WTC11 (cell line): ENCODE measurements at regions not wholly inside any gene's neighbourhood (a gene's known extent, or its start where the extent isn't known, plus 50 kb on each side); places are given as distances from the start of the nearest gene placed in this dataset.

Experiments
- ATAC-seq: fragments of 200-7000 bp; cut with Tn5 transposase; 2 replicates; pipeline ENCODE4 v1.10.0; 2021; ENCODE audit warnings: mild to moderate bottlenecking, moderate library complexity
- CTCF ChIA-PET: fragments of 300-600 bp; sonication (Branson Sonifier 250); formaldehyde crosslinking; loops from one replicate; lab custom pipeline; 2021; ENCODE audit warnings: antibody characterized with exemption; lab: Charles Lee
- POLR2A ChIA-PET: fragments of 350-600 bp; sonication (Branson Sonifier 250); formaldehyde crosslinking; loops from one replicate; lab custom pipeline; 2021; ENCODE audit warnings: antibody characterized with exemption; lab: Charles Lee
- DNase-seq: peaks from one replicate; pipeline ENCODE4 v3.0.0; 2021; ENCODE audit warnings: low spot score
- H3K27ac Mint-ChIP-seq: 2 replicates; pipeline ENCODE4 v1.8.0; 2021; ENCODE audit warnings: mixed read lengths
- H3K27me3 Mint-ChIP-seq: 2 replicates; pipeline ENCODE4 v1.8.0; 2021; ENCODE audit warnings: low read depth, mild to moderate bottlenecking, moderate library complexity, mixed read lengths
- H3K36me3 Mint-ChIP-seq: 2 replicates; pipeline ENCODE4 v1.8.0; 2021; ENCODE audit warnings: mixed read lengths
- H3K4me1 Mint-ChIP-seq: 2 replicates; pipeline ENCODE4 v1.8.0; 2022; ENCODE audit warnings: mixed read lengths
- H3K4me3 Mint-ChIP-seq: 2 replicates; pipeline ENCODE4 v1.8.0; 2021; ENCODE audit warnings: mild to moderate bottlenecking, moderate library complexity, mixed read lengths
- H3K9me3 Mint-ChIP-seq: 2 replicates; pipeline ENCODE4 v1.8.0; 2021; ENCODE audit warnings: mixed read lengths
- CBFB ChIP-seq: sonication (generic); formaldehyde crosslinking; IDR thresholded peaks from 2 replicates; pipeline ENCODE4 v1.8.1; 2022; ENCODE audit warnings: mild to moderate bottlenecking, low read depth, missing genetic modification reagents
- CREB1 ChIP-seq: sonication (generic); formaldehyde crosslinking; IDR thresholded peaks from 2 replicates; pipeline ENCODE4 v1.8.0; 2023; ENCODE audit warnings: mild to moderate bottlenecking, missing genetic modification reagents
- CREM ChIP-seq: sonication (generic); formaldehyde crosslinking; IDR thresholded peaks from 2 replicates; pipeline ENCODE4 v1.8.1; 2022; ENCODE audit warnings: mild to moderate bottlenecking, missing genetic modification reagents, moderate library complexity
- ETV6 ChIP-seq: sonication (generic); formaldehyde crosslinking; IDR thresholded peaks from 2 replicates; pipeline ENCODE4 v1.8.1; 2022; ENCODE audit warnings: mild to moderate bottlenecking, missing genetic modification reagents
- GTF2I ChIP-seq: fragments of 250-450 bp; sonication (Bioruptor Pico); conservative IDR thresholded peaks from 2 replicates; pipeline ENCODE4 v1.4.0; 2021; ENCODE audit warnings: mild to moderate bottlenecking
- IRF2 ChIP-seq: sonication (generic); formaldehyde crosslinking; IDR thresholded peaks from 2 replicates; pipeline ENCODE4 v1.8.0; 2022; ENCODE audit warnings: low read depth, missing genetic modification reagents, borderline replicate concordance
- KAT7 ChIP-seq: sonication (generic); formaldehyde crosslinking; IDR thresholded peaks from 2 replicates; pipeline ENCODE4 v1.8.1; 2023; ENCODE audit warnings: missing genetic modification reagents, mild to moderate bottlenecking, borderline replicate concordance
- NR3C1 ChIP-seq: sonication (generic); formaldehyde crosslinking; conservative IDR thresholded peaks from 2 replicates; pipeline ENCODE4 v1.8.1; 2023; ENCODE audit warnings: low read depth, mild to moderate bottlenecking, missing genetic modification reagents
- OVOL2 ChIP-seq: fragments of 250-450 bp; sonication (Bioruptor Pico); IDR thresholded peaks from 2 replicates; pipeline ENCODE4 v1.9.0; 2021; ENCODE audit warnings: mild to moderate bottlenecking, borderline replicate concordance
- SMAD4 ChIP-seq: sonication (generic); formaldehyde crosslinking; IDR thresholded peaks from 2 replicates; pipeline ENCODE4 v1.8.0; 2022; ENCODE audit warnings: mild to moderate bottlenecking, missing genetic modification reagents
- ZNF138 ChIP-seq: sonication (generic); formaldehyde crosslinking; conservative IDR thresholded peaks from 2 replicates; pipeline ENCODE4 v1.8.1; 2022; ENCODE audit warnings: mild to moderate bottlenecking, moderate library complexity, missing genetic modification reagents
- ZNF263 ChIP-seq: sonication (generic); formaldehyde crosslinking; IDR thresholded peaks from 2 replicates; pipeline ENCODE4 v1.8.1; 2022; ENCODE audit warnings: low read depth, mild to moderate bottlenecking, moderate library complexity, missing genetic modification reagents
- ZNF317 ChIP-seq: sonication (generic); formaldehyde crosslinking; IDR thresholded peaks from 2 replicates; pipeline ENCODE4 v1.8.1; 2023; ENCODE audit warnings: low read depth, mild to moderate bottlenecking, moderate library complexity, missing genetic modification reagents, borderline replicate concordance
- ZNF396 ChIP-seq: fragments of 250-450 bp; sonication (Bioruptor Pico); IDR thresholded peaks from 2 replicates; pipeline ENCODE4 v1.8.0; 2021; ENCODE audit warnings: mild to moderate bottlenecking, moderate library complexity, borderline replicate concordance
- ZNF416 ChIP-seq: fragments of 250-450 bp; sonication (Bioruptor Pico); IDR thresholded peaks from 2 replicates; pipeline ENCODE4 v1.9.0; 2021; ENCODE audit warnings: mild to moderate bottlenecking, inconsistent platforms
- ZNF423 ChIP-seq: fragments of 250-450 bp; sonication (Bioruptor Pico); IDR thresholded peaks from 2 replicates; pipeline ENCODE4 v2.1.2; 2022; ENCODE audit warnings: mild to moderate bottlenecking, moderate library complexity
- TF ChIP-seq, protein P1 (sequence below): sonication (generic); formaldehyde crosslinking; IDR thresholded peaks from 2 replicates; pipeline ENCODE4 v1.8.1; 2023; ENCODE audit warnings: mild to moderate bottlenecking, missing genetic modification reagents
- TF ChIP-seq, protein P2 (sequence below): sonication (generic); formaldehyde crosslinking; conservative IDR thresholded peaks from 2 replicates; pipeline ENCODE4 v1.8.1; 2022; ENCODE audit warnings: mild to moderate bottlenecking, missing genetic modification reagents
- TF ChIP-seq, protein P3 (sequence below): sonication (generic); formaldehyde crosslinking; IDR thresholded peaks from 2 replicates; pipeline ENCODE4 v1.8.1; 2022; ENCODE audit warnings: missing genetic modification reagents, borderline replicate concordance
- TF ChIP-seq, protein P4 (sequence below): sonication (generic); formaldehyde crosslinking; IDR thresholded peaks from 2 replicates; pipeline ENCODE4 v1.8.1; 2023; ENCODE audit warnings: mild to moderate bottlenecking, missing genetic modification reagents, moderate library complexity
- TF ChIP-seq, protein P5 (sequence below): fragments of 200-600 bp; IDR thresholded peaks from 2 replicates; pipeline ENCODE4 v1.8.0; 2022; ENCODE audit warnings: antibody characterized with exemption

DNA sequence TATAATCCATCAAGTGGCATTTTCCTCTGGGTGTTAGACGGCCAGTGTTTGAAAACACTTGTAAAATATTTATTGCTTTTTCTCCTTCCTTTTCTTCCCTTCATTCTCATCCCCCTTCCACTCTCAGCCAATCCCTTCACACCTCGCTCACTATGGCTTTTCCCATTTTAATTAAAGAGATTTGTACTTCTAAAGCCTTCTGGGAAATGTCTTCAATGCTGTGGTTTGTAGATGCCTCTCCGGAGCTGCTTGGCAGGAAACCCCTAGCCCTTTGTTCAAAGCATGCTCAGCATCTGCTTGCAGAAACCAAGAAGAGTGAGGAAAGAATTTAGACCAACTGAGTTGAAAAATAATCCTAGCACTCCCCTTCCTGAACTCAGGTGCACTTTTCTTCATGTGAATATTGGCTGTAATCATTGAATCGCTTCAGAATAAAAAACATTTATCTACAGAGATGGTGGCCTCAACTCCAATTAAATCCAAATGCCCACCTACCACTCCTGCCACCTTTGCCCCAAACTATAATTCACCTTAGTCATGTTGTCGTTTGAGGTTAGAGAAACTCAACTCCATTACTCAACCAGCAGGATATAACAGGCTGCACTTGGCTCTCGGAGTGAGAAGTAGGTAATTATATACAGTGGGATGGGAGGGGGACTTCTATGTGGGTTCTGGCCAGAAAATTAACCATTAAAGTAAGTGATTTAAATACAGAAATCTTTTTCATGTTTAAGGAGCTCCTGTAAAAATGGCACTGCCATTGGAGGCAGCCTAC, 659.4 kb upstream of the CAMK1G start (continued):
- TF ChIP-seq SMAD4 (CRISPR knock-in tag), result no peak
- TF ChIP-seq ZNF396 (CRISPR knock-in tag), result no peak

DNA sequence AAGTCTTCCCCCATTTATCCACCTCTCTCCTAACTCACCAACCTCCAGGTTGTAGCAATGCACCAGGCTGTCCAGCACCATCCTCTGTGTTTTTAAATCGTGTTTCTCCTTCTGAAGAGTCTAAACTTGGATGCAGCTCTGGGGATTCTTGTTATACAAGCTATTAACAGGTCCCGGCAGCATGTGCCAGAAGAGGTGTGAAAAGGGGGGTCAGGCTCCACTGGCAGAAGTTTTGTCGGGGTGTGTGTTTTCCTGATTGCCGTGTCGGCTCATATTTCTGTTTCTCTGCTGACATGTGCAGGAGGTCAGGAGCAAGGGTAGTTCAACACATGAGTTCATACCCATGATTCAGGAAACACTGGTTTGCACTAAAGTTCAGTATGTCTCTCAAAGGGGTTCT, 658.6 kb upstream of the CAMK1G start:
- Mint-ChIP-seq H3K9me3 (peaks cover 19% of the 10 kb centered on the region), H3K36me3 (no peaks in the 10 kb centered on the region), H3K27me3 (no peaks in the 10 kb centered on the region), H3K4me3 (no peak overlapping the region), H3K4me1 (peaks cover 6% of the 10 kb centered on the region), H3K27ac (no peak overlapping the region)
- no peak for DNase-seq
- CTCF ChIA-PET, result no interaction called here
- POLR2A ChIA-PET, result no interaction called here
- no peak for ATAC-seq
- no peak for TF ChIP-seq GTF2I
- TF ChIP-seq ZNF263, result no peak
- TF ChIP-seq ZNF416 (CRISPR knock-in tag), result no peak
- no peak for TF ChIP-seq ZNF423 (CRISPR knock-in tag)
- no peak for TF ChIP-seq ZNF317 (CRISPR knock-in tag)
- TF ChIP-seq, protein P1, sequence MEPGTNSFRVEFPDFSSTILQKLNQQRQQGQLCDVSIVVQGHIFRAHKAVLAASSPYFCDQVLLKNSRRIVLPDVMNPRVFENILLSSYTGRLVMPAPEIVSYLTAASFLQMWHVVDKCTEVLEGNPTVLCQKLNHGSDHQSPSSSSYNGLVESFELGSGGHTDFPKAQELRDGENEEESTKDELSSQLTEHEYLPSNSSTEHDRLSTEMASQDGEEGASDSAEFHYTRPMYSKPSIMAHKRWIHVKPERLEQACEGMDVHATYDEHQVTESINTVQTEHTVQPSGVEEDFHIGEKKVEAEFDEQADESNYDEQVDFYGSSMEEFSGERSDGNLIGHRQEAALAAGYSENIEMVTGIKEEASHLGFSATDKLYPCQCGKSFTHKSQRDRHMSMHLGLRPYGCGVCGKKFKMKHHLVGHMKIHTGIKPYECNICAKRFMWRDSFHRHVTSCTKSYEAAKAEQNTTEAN (CRISPR knock-in tag), result no peak
- no peak for TF ChIP-seq ETV6
- TF ChIP-seq, protein P2, sequence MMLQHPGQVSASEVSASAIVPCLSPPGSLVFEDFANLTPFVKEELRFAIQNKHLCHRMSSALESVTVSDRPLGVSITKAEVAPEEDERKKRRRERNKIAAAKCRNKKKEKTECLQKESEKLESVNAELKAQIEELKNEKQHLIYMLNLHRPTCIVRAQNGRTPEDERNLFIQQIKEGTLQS (CRISPR knock-in tag), result no peak
- TF ChIP-seq IRF2, result no peak
- no peak for TF ChIP-seq CREM (CRISPR knock-in tag)
- TF ChIP-seq, protein P3, sequence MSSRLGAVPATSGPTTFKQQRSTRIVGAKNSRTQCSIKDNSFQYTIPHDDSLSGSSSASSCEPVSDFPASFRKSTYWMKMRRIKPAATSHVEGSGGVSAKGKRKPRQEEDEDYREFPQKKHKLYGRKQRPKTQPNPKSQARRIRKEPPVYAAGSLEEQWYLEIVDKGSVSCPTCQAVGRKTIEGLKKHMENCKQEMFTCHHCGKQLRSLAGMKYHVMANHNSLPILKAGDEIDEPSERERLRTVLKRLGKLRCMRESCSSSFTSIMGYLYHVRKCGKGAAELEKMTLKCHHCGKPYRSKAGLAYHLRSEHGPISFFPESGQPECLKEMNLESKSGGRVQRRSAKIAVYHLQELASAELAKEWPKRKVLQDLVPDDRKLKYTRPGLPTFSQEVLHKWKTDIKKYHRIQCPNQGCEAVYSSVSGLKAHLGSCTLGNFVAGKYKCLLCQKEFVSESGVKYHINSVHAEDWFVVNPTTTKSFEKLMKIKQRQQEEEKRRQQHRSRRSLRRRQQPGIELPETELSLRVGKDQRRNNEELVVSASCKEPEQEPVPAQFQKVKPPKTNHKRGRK (CRISPR knock-in tag), result no peak
- TF ChIP-seq, protein P4, sequence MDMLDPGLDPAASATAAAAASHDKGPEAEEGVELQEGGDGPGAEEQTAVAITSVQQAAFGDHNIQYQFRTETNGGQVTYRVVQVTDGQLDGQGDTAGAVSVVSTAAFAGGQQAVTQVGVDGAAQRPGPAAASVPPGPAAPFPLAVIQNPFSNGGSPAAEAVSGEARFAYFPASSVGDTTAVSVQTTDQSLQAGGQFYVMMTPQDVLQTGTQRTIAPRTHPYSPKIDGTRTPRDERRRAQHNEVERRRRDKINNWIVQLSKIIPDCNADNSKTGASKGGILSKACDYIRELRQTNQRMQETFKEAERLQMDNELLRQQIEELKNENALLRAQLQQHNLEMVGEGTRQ (CRISPR knock-in tag), result no peak
- no peak for TF ChIP-seq KAT7 (CRISPR knock-in tag)
- TF ChIP-seq OVOL2 (CRISPR knock-in tag), result no peak
- TF ChIP-seq CBFB (CRISPR knock-in tag), result no peak
- TF ChIP-seq CREB1 (CRISPR knock-in tag), result no peak
- TF ChIP-seq, protein P5, sequence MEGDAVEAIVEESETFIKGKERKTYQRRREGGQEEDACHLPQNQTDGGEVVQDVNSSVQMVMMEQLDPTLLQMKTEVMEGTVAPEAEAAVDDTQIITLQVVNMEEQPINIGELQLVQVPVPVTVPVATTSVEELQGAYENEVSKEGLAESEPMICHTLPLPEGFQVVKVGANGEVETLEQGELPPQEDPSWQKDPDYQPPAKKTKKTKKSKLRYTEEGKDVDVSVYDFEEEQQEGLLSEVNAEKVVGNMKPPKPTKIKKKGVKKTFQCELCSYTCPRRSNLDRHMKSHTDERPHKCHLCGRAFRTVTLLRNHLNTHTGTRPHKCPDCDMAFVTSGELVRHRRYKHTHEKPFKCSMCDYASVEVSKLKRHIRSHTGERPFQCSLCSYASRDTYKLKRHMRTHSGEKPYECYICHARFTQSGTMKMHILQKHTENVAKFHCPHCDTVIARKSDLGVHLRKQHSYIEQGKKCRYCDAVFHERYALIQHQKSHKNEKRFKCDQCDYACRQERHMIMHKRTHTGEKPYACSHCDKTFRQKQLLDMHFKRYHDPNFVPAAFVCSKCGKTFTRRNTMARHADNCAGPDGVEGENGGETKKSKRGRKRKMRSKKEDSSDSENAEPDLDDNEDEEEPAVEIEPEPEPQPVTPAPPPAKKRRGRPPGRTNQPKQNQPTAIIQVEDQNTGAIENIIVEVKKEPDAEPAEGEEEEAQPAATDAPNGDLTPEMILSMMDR, result no peak
- no peak for TF ChIP-seq ZNF138 (CRISPR knock-in tag)
- no peak for TF ChIP-seq NR3C1 (CRISPR knock-in tag)
